K562 (cell line): ENCODE measurements at regions not wholly inside any gene's neighbourhood (a gene's known extent, or its start where the extent isn't known, plus 50 kb on each side); places are given as distances from the start of the nearest gene placed in this dataset.

Experiments used
- ATAC-seq: fragments of 200-7000 bp; cut with Tn5 transposase; 3 replicates; pipeline ENCODE4 v1.9.1; 2020; ENCODE audit warnings: moderate library complexity
- BruUV-seq: library from RNA; stranded (reverse); fragments of 400-500 nt; replicated peaks from 2 replicates; lab custom pipeline; 2021; lab: Mats Ljungman, UMichigan
- CTCF ChIA-PET: fragments of 300-600 bp; formaldehyde crosslinking; extraction: SDS; loops from one replicate; lab custom pipeline; 2021; ENCODE audit warnings: low intra/inter-chr PET ratio; lab: Yijun Ruan, JAX
- POLR2A ChIA-PET: fragments of 300-600, 350-650 bp; sonication (Branson Sonifier 250); formaldehyde crosslinking; extraction: SDS; loops from one replicate; lab custom pipeline; 2021; ENCODE audit warnings: antibody characterized with exemption, inconsistent platforms; lab: Yijun Ruan, JAX
- DNase-seq, 4 experiments: peaks; one replicate each; pipeline versions ENCODE4 v3.0.0 to v3.0.0-alpha.2; 2011 to 2018; ENCODE audit warnings: low spot score in 3 of 4, mixed read lengths in 3 of 4; ENCODE audit errors: extremely low read depth in 1 of 4
- FAIRE-seq: peaks from 2 replicates; lab custom pipeline; 2011; peaks lifted over from hg19 to GRCh38; lab: Jason Lieb, UNC
- H2AFZ ChIP-seq: 2 replicates; pipeline ENCODE4 v1.6.0; 2011; ENCODE audit warnings: low read depth, low read length, control low read depth, inconsistent platforms
- H3K27ac ChIP-seq: fragments of 200-600 bp; 3 replicates; pipeline ENCODE4 v1.8.0; 2011; ENCODE audit warnings: low read depth, mild to moderate bottlenecking, control low read depth, inconsistent platforms, low read length, moderate library complexity, mixed read lengths; ENCODE audit errors: extremely low read depth
- H3K27me3 ChIP-seq, 2 experiments: fragments of 300-600 bp in 1 of 2; 2 replicates in 1 of 2; 3 replicates in 1 of 2; pipeline versions ENCODE4 v1.6.0 to v1.8.0; 2011; ENCODE audit warnings: inconsistent platforms in 2 of 2, low read length in 2 of 2, mild to moderate bottlenecking in 1 of 2, mixed read lengths in 1 of 2, moderate library complexity in 1 of 2; ENCODE audit not compliant: control insufficient read depth in 2 of 2, insufficient read depth in 2 of 2
- H3K36me3 ChIP-seq: fragments of 300-600 bp; 3 replicates; pipeline ENCODE4 v1.8.0; 2011; ENCODE audit warnings: mild to moderate bottlenecking, low read length, inconsistent platforms; ENCODE audit not compliant: control insufficient read depth, insufficient read depth
- H3K4me1 ChIP-seq, 2 experiments: fragments of 200-600 bp in 1 of 2; replicated peaks in 1 of 2; 2 replicates in 1 of 2; 3 replicates in 1 of 2; pipeline versions ENCODE4 v1.5.1 to v1.8.0; 2011; ENCODE audit warnings: inconsistent platforms in 2 of 2, low read length in 2 of 2, mild to moderate bottlenecking in 1 of 2, mixed read lengths in 1 of 2, moderate library complexity in 1 of 2; ENCODE audit not compliant: control insufficient read depth in 2 of 2, insufficient read depth in 2 of 2
- H3K4me2 ChIP-seq: 2 replicates; pipeline ENCODE4 v1.6.1; 2011; ENCODE audit warnings: low read length, control low read depth, inconsistent platforms, mixed read lengths; ENCODE audit not compliant: insufficient read depth
- H3K4me3 ChIP-seq: fragments of 200-600 bp; sonication (generic), shearing (Covaris generic); 2 replicates; pipeline ENCODE4 v1.5.1; 2016; ENCODE audit warnings: control low read depth, inconsistent platforms
- H3K79me2 ChIP-seq: fragments of 200-600 bp; 3 replicates; pipeline ENCODE4 v1.8.0; 2011; ENCODE audit warnings: low read length, inconsistent platforms; ENCODE audit not compliant: control insufficient read depth, insufficient read depth
- H3K9ac ChIP-seq, 2 experiments: 2 replicates each; pipeline versions ENCODE4 v1.6.0 to v1.6.1; 2011; ENCODE audit warnings: low read depth in 2 of 2, low read length in 2 of 2, control low read depth in 1 of 2, inconsistent platforms in 1 of 2, mild to moderate bottlenecking in 1 of 2, mixed read lengths in 1 of 2; ENCODE audit not compliant: insufficient read depth in 1 of 2
- H3K9me1 ChIP-seq: one replicate; pipeline ENCODE4 v1.6.0; 2011; ENCODE audit warnings: inconsistent platforms, mild to moderate bottlenecking, low read length, moderate library complexity; ENCODE audit not compliant: control insufficient read depth, insufficient read depth
- H3K9me3 ChIP-seq: replicated peaks from 2 replicates; pipeline ENCODE4 v1.5.1; 2011; ENCODE audit warnings: low read depth, low read length, inconsistent platforms; ENCODE audit not compliant: control insufficient read depth, insufficient read depth
- H4K20me1 ChIP-seq: replicated peaks from 2 replicates; pipeline ENCODE4 v1.6.1; 2011; ENCODE audit warnings: low read length, inconsistent platforms, mixed read lengths; ENCODE audit not compliant: control insufficient read depth, insufficient read depth
- AFF1 ChIP-seq, 2 experiments: fragments of 450-650 bp; IDR thresholded peaks; 2 replicates each; pipeline ENCODE4 v1.6.1; 2018; ENCODE audit warnings: mild to moderate bottlenecking in 2 of 2, low read depth in 1 of 2; ENCODE audit not compliant: partially characterized antibody in 2 of 2
- ARID2 ChIP-seq: fragments of 450-650 bp; IDR thresholded peaks from 2 replicates; pipeline ENCODE4 v1.6.1; 2017; ENCODE audit warnings: antibody characterized with exemption, mild to moderate bottlenecking
- GTF2E2 ChIP-seq: fragments of 200-800 bp; sonication (Bioruptor generic); IDR thresholded peaks from 2 replicates; pipeline ENCODE4 v1.6.1; 2016; ENCODE audit warnings: missing genetic modification characterization, missing compliant biosample characterization
- HNRNPL ChIP-seq: fragments of 200-400 bp; formaldehyde crosslinking; IDR thresholded peaks from 2 replicates; pipeline ENCODE4 v1.6.1; 2017; ENCODE audit warnings: low read depth, mild to moderate bottlenecking, low read length
- LARP7 ChIP-seq: fragments of 450-650 bp; IDR thresholded peaks from 2 replicates; pipeline ENCODE4 v1.6.1; 2016
- LEF1 ChIP-seq: fragments of 450-650 bp; IDR thresholded peaks from 2 replicates; pipeline ENCODE4 v1.6.1; 2016; ENCODE audit warnings: mild to moderate bottlenecking
- MYBL2 ChIP-seq, 2 experiments: fragments of 450-650 bp in 1 of 2; sonication (generic) in 1 of 2; formaldehyde crosslinking in 1 of 2; IDR thresholded peaks; 2 replicates each; pipeline versions ENCODE4 v1.6.1 to v1.8.1; 2017 to 2022; ENCODE audit warnings: borderline replicate concordance in 1 of 2, inconsistent platforms in 1 of 2, low read depth in 1 of 2, mild to moderate bottlenecking in 1 of 2, missing genetic modification reagents in 1 of 2, moderate library complexity in 1 of 2
- NCOA2 ChIP-seq, 2 experiments: fragments of 450-650 bp; IDR thresholded peaks; 2 replicates each; pipeline ENCODE4 v1.6.1; 2018; ENCODE audit warnings: mild to moderate bottlenecking in 2 of 2, moderate library complexity in 1 of 2; ENCODE audit not compliant: partially characterized antibody in 2 of 2
- NCOA6 ChIP-seq: fragments of 450-650 bp; IDR thresholded peaks from 2 replicates; pipeline ENCODE4 v1.6.1; 2017; ENCODE audit warnings: mild to moderate bottlenecking
- NELFE ChIP-seq: IDR thresholded peaks from 2 replicates; pipeline ENCODE4 v1.6.1; 2011; ENCODE audit warnings: mild to moderate bottlenecking; ENCODE audit not compliant: insufficient read depth, insufficient read length
- PHF20 ChIP-seq: fragments of 450-650 bp; IDR thresholded peaks from 2 replicates; pipeline ENCODE4 v1.6.1; 2018; ENCODE audit not compliant: partially characterized antibody
- TOE1 ChIP-seq, 2 experiments: fragments of 450-650 bp in 1 of 2; sonication (generic) in 1 of 2; formaldehyde crosslinking in 1 of 2; IDR thresholded peaks; 2 replicates each; pipeline versions ENCODE4 v1.7.1 to v1.8.0; 2016 to 2022; ENCODE audit warnings: borderline replicate concordance in 2 of 2, mild to moderate bottlenecking in 2 of 2, antibody characterized with exemption in 1 of 2, inconsistent platforms in 1 of 2, low read depth in 1 of 2, missing genetic modification reagents in 1 of 2, moderate library complexity in 1 of 2
- ZNF217 ChIP-seq: sonication (generic); formaldehyde crosslinking; IDR thresholded peaks from 2 replicates; pipeline ENCODE4 v1.8.0; 2022; ENCODE audit warnings: mild to moderate bottlenecking, missing genetic modification reagents
- ZNF23 ChIP-seq: fragments of 250-450 bp; sonication (Bioruptor Pico); IDR thresholded peaks from 2 replicates; pipeline ENCODE4 v1.4.0; 2020; ENCODE audit warnings: mild to moderate bottlenecking
- ZNF24 ChIP-seq: fragments of 450-650 bp; IDR thresholded peaks from 2 replicates; pipeline ENCODE4 v1.6.1; 2016
- ZNF431 ChIP-seq: sonication (generic); formaldehyde crosslinking; IDR thresholded peaks from 2 replicates; pipeline ENCODE4 v1.8.0; 2022; ENCODE audit warnings: mild to moderate bottlenecking, missing genetic modification reagents
- WGBS: fragments of 100-300 bp; shearing (Covaris generic); methylation state at CpG from one replicate; pipeline ENCODE4 v1.1.6; 2016; ENCODE audit warnings: low coverage, mixed read lengths; ENCODE audit not compliant: insufficient coverage; ENCODE audit errors: missing lambda C conversion rate; 5-methylcytosine and 5-hydroxymethylcytosine counted together
- in situ Hi-C: fragments of 300-500 bp; cut with MboI; formaldehyde crosslinking; loops from 4 replicates; pipeline ENCODE4 v1.15.0; 2018; ENCODE audit warnings: inconsistent platforms, mixed read lengths
- intact Hi-C: fragments of 100-400 bp; cut with micrococcal nuclease; formaldehyde crosslinking; loops from 2 replicates; pipeline ENCODE4 v1.14.2; 2022

DNA sequence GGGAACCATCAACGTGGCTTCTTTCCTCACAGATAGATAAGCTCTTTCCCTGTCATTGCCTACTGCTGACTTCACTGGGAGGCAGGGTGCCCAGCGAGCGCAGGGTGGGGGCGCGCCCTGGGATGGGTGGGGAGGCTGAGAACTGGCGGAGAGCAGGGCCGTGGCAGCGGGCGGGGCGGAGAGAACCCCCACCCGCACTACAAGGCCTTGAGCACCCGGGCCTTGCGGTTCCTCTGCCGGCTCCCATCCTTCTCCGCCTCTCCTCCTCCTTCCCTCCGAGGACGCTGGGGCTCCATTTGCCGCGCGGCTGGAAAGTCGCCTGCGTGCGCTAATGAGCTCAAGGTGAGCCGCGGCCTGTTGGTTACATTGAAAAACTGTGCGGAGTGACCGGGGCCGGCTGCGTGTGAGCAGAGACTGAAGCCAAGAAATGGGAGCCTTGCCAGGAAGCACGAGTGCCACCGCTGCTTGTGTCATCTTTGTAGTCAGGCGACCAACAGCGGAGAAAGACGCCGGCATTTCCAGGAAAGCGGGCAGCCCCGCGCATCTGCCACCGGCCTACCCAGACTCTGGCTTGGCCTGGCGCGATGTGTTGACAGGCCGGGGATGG lies 963.5 kb upstream of the SLC35B3 start:
- Histone ChIP-seq H3K27ac (no peak overlapping the region), H3K4me2 (no peak overlapping the region), H3K9me1 (no peaks in the 10 kb centered on the region), H4K20me1 (no peaks in the 10 kb centered on the region), H3K9me3 (no peaks in the 10 kb centered on the region; the same call in 1 of the 2 replicates), H3K36me3 (no peaks in the 10 kb centered on the region), H2AFZ (no peak overlapping the region), H3K4me3 (no peak overlapping the region), H3K4me1 (no peaks in the 10 kb centered on the region), H3K27me3 (no peaks in the 10 kb centered on the region), H3K79me2 (no peaks in the 10 kb centered on the region), H3K9ac (no peak overlapping the region)
- intact Hi-C loops: no loop called here
- FAIRE-seq: no peak
- no peak for ATAC-seq
- in situ Hi-C loops: no loop called here
- WGBS: 8% methylated on average over 37 of the region's 42 CpGs
- POLR2A ChIA-PET: no interaction called here
- no TSS peak for BruUV-seq
- CTCF ChIA-PET: no interaction called here
- no peak for DNase-seq
- TF ChIP-seq TOE1 (IDR thresholded peaks at IDR 0.05; ENCODE audit: borderline replicate concordance): no peak
- TF ChIP-seq TOE1 (CRISPR knock-in tag; IDR thresholded peaks at IDR 0.05; ENCODE audit: borderline replicate concordance, low read depth): no peak
- TF ChIP-seq ZNF431 (CRISPR knock-in tag): no peak
- TF ChIP-seq ARID2: no peak
- TF ChIP-seq ZNF23 (CRISPR knock-in tag): no peak
- TF ChIP-seq AFF1 (IDR thresholded peaks at IDR 0.05; ENCODE audit: low read depth in 1 of 2, partially characterized antibody in 2 of 2): no peak
- no peak for TF ChIP-seq NCOA6
- no peak for TF ChIP-seq LARP7
- TF ChIP-seq PHF20: no peak
- no peak for TF ChIP-seq NELFE
- TF ChIP-seq ZNF217 (CRISPR knock-in tag): no peak
- TF ChIP-seq LEF1: no peak
- TF ChIP-seq MYBL2 (IDR thresholded peaks at IDR 0.05; ENCODE audit: low read depth): no peak
- no peak for TF ChIP-seq MYBL2 (CRISPR knock-in tag; IDR thresholded peaks at IDR 0.05; ENCODE audit: borderline replicate concordance)
- TF ChIP-seq GTF2E2 (tag): no peak
- TF ChIP-seq ZNF24: no peak
- no peak for TF ChIP-seq HNRNPL
- TF ChIP-seq NCOA2 (IDR thresholded peaks at IDR 0.05; ENCODE audit: partially characterized antibody in 2 of 2): no peak
